Neural crest cell (in vitro differentiated cells): ENCODE measurements at regions not wholly inside any gene's neighbourhood (a gene's known extent, or its start where the extent isn't known, plus 50 kb on each side); places are given as distances from the start of the nearest gene placed in this dataset.

Experiments used
- DNase-seq: peaks from one replicate; pipeline ENCODE4 v3.0.0; 2021; ENCODE audit warnings: low read depth, mixed read lengths, low spot score
- H3K27ac Mint-ChIP-seq: one replicate; pipeline ENCODE4 v1.8.0; 2021; ENCODE audit warnings: mild to moderate bottlenecking, mixed read lengths; ENCODE audit not compliant: unreplicated experiment
- H3K27me3 Mint-ChIP-seq: 2 replicates; pipeline ENCODE4 v1.8.0; 2021; ENCODE audit warnings: low read depth, mild to moderate bottlenecking, mixed read lengths
- H3K36me3 Mint-ChIP-seq: 2 replicates; pipeline ENCODE4 v1.8.0; 2021; ENCODE audit warnings: low read depth, mild to moderate bottlenecking, mixed read lengths
- H3K4me1 Mint-ChIP-seq: 2 replicates; pipeline ENCODE4 v1.8.0; 2021; ENCODE audit warnings: mixed read lengths
- H3K4me3 Mint-ChIP-seq: one replicate; pipeline ENCODE4 v1.8.0; 2021; ENCODE audit warnings: mild to moderate bottlenecking, mixed read lengths
- H3K9me3 Mint-ChIP-seq: 2 replicates; pipeline ENCODE4 v1.8.0; 2021; ENCODE audit warnings: mixed read lengths
- TF ChIP-seq, protein P1 (sequence below): fragments of 200-600 bp; sonication (generic); conservative IDR thresholded peaks from 2 replicates; pipeline ENCODE4 v1.5.0; 2021; ENCODE audit warnings: antibody characterized with exemption, mild to moderate bottlenecking

DNA sequence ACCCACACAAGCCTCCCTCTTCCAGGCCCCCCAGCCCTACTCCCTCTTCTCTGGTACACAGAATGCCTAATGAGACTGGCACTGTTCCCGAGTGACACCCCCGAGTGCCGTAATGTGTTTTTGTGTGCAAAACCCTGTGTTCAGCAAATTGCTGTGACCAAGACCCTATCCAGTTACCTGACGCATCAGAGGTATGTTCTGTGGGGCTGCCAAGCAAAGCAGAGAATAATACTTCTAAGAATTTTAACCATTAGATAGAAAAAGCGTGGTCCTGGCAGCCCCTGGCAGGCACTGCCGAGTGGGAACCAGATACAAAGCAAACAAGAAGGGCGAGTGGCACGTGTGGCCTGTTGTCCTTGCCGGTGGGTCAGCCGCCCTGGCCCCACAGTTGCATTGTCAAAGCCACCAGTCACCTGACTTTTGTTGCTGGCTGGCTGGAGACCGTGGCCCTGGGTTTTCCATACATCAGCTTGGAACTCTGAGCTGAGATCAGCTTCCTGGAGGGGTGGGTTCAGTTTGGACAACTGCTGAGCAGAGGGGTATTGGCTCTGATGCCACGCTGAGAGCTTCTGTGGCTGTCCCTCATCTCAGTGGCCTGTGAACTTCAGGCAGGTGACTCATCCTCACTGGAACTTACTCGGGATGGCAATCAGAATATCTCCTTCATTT lies 69.1 kb upstream of the BRD7 start:
- H3K9me3 Mint-ChIP-seq, result peaks cover 20% of the 10 kb centered on the region

DNA sequence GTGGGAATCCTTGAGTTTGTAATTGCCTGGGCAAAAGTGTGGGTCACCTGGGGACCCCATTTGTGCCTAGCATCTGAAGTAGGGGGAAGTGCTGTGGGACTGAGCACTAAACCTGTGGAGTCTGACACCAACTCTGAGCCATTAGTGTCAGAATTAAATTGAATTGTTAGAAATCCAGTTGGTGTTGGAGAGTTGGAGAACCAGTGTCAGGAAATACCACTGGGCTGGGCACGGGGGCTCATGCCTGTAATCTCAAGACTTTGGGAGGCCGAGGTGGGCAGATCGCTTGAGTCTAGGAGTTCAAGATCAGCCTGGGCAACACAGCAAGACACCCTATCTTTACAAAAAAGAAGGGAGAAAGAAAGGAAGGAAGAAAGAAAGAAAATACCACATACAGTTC lies 67.5 kb upstream of the BRD7 start:
- Mint-ChIP-seq H3K4me3 (no peak overlapping the region), H3K9me3 (peaks cover 15% of the 10 kb centered on the region), H3K27ac (no peak overlapping the region), H3K36me3 (peaks cover 19% of the 10 kb centered on the region), H3K4me1 (peaks cover 24% of the 10 kb centered on the region), H3K27me3 (no peaks in the 10 kb centered on the region)
- TF ChIP-seq, protein P1, sequence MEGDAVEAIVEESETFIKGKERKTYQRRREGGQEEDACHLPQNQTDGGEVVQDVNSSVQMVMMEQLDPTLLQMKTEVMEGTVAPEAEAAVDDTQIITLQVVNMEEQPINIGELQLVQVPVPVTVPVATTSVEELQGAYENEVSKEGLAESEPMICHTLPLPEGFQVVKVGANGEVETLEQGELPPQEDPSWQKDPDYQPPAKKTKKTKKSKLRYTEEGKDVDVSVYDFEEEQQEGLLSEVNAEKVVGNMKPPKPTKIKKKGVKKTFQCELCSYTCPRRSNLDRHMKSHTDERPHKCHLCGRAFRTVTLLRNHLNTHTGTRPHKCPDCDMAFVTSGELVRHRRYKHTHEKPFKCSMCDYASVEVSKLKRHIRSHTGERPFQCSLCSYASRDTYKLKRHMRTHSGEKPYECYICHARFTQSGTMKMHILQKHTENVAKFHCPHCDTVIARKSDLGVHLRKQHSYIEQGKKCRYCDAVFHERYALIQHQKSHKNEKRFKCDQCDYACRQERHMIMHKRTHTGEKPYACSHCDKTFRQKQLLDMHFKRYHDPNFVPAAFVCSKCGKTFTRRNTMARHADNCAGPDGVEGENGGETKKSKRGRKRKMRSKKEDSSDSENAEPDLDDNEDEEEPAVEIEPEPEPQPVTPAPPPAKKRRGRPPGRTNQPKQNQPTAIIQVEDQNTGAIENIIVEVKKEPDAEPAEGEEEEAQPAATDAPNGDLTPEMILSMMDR, result no peak
- no peak for DNase-seq

More for the DNA sequence above, 69.1 kb upstream of the BRD7 start:
- Mint-ChIP-seq H3K27me3 (no peaks in the 10 kb centered on the region), H3K4me3 (no peak overlapping the region), H3K4me1 (peaks cover 24% of the 10 kb centered on the region), H3K36me3 (peaks cover 19% of the 10 kb centered on the region), H3K27ac (no peak overlapping the region)
- no peak for DNase-seq
- TF ChIP-seq, protein P1, result no peak

DNA sequence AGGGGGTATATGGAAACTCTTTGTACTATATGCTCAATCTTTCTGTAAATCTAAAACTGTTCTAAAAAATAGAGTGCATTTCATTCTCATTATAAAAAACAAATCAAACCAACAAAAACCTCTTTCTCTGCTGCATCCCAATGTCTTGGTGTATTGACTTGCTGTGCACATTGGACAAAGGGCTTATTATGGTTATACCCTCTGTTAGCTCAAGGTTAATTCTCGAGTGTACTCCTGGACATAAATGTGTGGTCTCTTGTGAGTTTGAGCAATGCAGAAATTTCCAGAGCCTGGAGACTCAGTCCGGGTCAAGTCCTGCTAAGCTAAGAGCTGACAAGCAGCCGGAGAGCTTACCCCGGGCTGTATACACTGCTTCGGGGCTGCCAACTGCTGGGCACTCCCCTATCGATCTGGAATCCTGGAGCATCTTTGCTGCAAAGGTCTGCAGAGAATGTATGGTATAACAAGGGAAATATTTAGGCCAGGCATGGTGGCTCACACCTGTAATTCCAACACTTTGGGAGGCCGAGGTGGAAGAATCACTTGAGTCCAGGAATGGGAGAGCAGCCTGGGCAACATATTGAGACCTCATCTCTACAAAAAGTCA lies 66.2 kb upstream of the BRD7 start:
- TF ChIP-seq, protein P1, result no peak
- H3K27ac Mint-ChIP-seq, result no peak overlapping the region
- no peak overlapping the region for H3K4me3 Mint-ChIP-seq
- peaks cover 15% of the 10 kb centered on the region for H3K9me3 Mint-ChIP-seq
- DNase-seq, result no peak
- H3K4me1 Mint-ChIP-seq, result peaks cover 29% of the 10 kb centered on the region
- no peaks in the 10 kb centered on the region for H3K27me3 Mint-ChIP-seq
- peaks cover 15% of the 10 kb centered on the region for H3K36me3 Mint-ChIP-seq

DNA sequence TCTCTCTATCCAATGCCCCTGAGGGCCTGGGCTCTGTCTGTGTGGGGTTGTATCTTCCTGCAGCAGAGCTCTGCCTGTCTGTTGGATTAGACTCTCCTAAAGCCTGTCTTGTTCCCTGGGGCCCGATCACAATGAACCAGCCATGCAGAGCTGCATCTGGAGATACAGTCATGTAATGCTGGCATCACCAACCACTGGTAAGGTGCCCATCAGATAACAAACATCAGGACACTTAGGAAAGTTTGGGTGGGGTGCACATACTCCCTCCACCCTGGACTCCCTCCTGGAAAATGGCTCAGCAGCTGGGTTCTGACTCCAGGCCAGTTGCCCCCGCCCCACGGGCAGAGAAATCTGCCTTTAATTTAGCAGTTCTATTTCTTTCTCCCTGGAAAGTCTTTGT lies 61.3 kb upstream of the BRD7 start:
- Mint-ChIP-seq H3K4me3 (no peak overlapping the region), H3K36me3 (no peaks in the 10 kb centered on the region), H3K9me3 (peaks cover 7% of the 10 kb centered on the region), H3K4me1 (peaks cover 48% of the 10 kb centered on the region), H3K27me3 (no peaks in the 10 kb centered on the region), H3K27ac (no peak overlapping the region)
- DNase-seq, result no peak
- TF ChIP-seq, protein P1, result no peak

DNA sequence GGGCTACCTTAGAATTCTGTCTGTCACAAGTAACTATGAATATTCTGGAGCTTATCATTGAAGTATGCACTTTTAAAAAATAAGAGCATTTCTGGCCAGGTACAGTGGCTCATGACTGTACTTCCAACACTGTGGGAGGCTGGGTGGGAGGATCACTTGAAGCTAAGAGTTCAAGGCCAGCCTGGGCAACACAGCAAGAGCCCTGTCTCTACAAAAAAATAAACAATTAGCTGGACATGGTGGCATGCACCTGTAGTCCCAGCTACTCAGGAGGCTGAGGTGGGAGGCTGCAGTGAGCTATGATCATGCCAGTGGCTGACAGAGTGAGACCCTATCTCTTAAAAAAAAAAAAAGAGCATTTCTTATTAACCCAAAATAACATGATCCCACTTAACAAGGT lies 60.0 kb upstream of the BRD7 start:
- no peak for DNase-seq
- Mint-ChIP-seq H3K27ac (no peak overlapping the region), H3K36me3 (no peaks in the 10 kb centered on the region), H3K9me3 (peaks cover 7% of the 10 kb centered on the region), H3K27me3 (no peaks in the 10 kb centered on the region), H3K4me1 (peaks cover 41% of the 10 kb centered on the region), H3K4me3 (no peak overlapping the region)
- TF ChIP-seq, protein P1, result no peak
